Panc1 (cell line): ENCODE measurements at regions not wholly inside any gene's neighbourhood (a gene's known extent, or its start where the extent isn't known, plus 50 kb on each side); places are given as distances from the start of the nearest gene placed in this dataset.

Experiments
- ATAC-seq: fragments of 200-7000 bp; cut with Tn5 transposase; 2 replicates; pipeline ENCODE4 v1.9.1; 2020; ENCODE audit warnings: mild to moderate bottlenecking, moderate library complexity
- BruUV-seq: library from RNA; stranded (reverse); fragments of 400-500 nt; replicated peaks from 2 replicates; lab custom pipeline; 2021; lab: Mats Ljungman, UMichigan
- CTCF ChIA-PET: fragments of 300-600 bp; sonication (Branson Sonifier 250); formaldehyde crosslinking; loops from one replicate; lab custom pipeline; 2022; ENCODE audit warnings: antibody characterized with exemption; lab: Charles Lee
- POLR2A ChIA-PET: fragments of 300-600 bp; sonication (Branson Sonifier 250); formaldehyde crosslinking; loops from one replicate; lab custom pipeline; 2022; ENCODE audit warnings: antibody characterized with exemption; lab: Charles Lee
- DNase-seq: peaks from one replicate; pipeline ENCODE4 v3.0.0-alpha.2; 2010; ENCODE audit warnings: low read depth, low spot score
- H3K27ac ChIP-seq: 2 replicates; pipeline ENCODE4 v1.5.1; 2011; ENCODE audit warnings: mild to moderate bottlenecking, low read length, inconsistent platforms
- H3K27me3 ChIP-seq: fragments of 200-500 bp; sonication (Bioruptor generic); 2 replicates; pipeline ENCODE4 v1.6.0; 2014; ENCODE audit warnings: low read length, inconsistent platforms; ENCODE audit not compliant: control insufficient read depth, insufficient read depth
- H3K36me3 ChIP-seq: fragments of 200-500 bp; sonication (Bioruptor generic); 2 replicates; pipeline ENCODE4 v1.5.1; 2014; ENCODE audit warnings: inconsistent platforms, mild to moderate bottlenecking, low read length, moderate library complexity; ENCODE audit not compliant: control insufficient read depth, insufficient read depth
- H3K4me1 ChIP-seq: 2 replicates; pipeline ENCODE4 v1.5.1; 2011; ENCODE audit warnings: inconsistent platforms, mild to moderate bottlenecking, low read length, moderate library complexity; ENCODE audit not compliant: control insufficient read depth, insufficient read depth
- H3K4me3 ChIP-seq, 2 experiments: 2 replicates each; pipeline ENCODE4 v1.5.1; 2011 to 2012; ENCODE audit warnings: low read depth in 2 of 2, low read length in 2 of 2, mild to moderate bottlenecking in 2 of 2, inconsistent platforms in 1 of 2, moderate library complexity in 1 of 2
- H3K9me3 ChIP-seq: fragments of 200-500 bp; sonication (Bioruptor generic); 2 replicates; pipeline ENCODE4 v1.5.1; 2014; ENCODE audit warnings: low read depth, mild to moderate bottlenecking, inconsistent platforms, low read length, moderate library complexity; ENCODE audit not compliant: control insufficient read depth, insufficient read depth
- POLR2AphosphoS5 ChIP-seq: IDR thresholded peaks from 2 replicates; pipeline ENCODE4 v1.6.1; 2012; ENCODE audit warnings: mild to moderate bottlenecking, low read depth, low read length, moderate library complexity
- REST ChIP-seq, 2 experiments: IDR thresholded peaks; 2 replicates each; pipeline ENCODE4 v1.6.1; 2011 to 2012; ENCODE audit warnings: low read depth in 2 of 2, control low read depth in 1 of 2, low read length in 1 of 2, mild to moderate bottlenecking in 1 of 2, moderate library complexity in 1 of 2; ENCODE audit not compliant: insufficient read depth in 1 of 2
- SIN3A ChIP-seq: IDR thresholded peaks from 2 replicates; pipeline ENCODE4 v1.6.1; 2012; ENCODE audit warnings: low read depth, mild to moderate bottlenecking, low read length, moderate library complexity, borderline replicate concordance; ENCODE audit not compliant: insufficient read depth
- TCF7L2 ChIP-seq: IDR thresholded peaks from 2 replicates; pipeline ENCODE4 v1.6.1; 2011; ENCODE audit warnings: mild to moderate bottlenecking, low read depth, low read length, inconsistent platforms
- in situ Hi-C: cut with HindIII; loops from 2 replicates; pipeline ENCODE4 v1.10.0; 2016; ENCODE audit warnings: low sequenced_read_pairs, low pct_unique_long_range_greater_than_20kb
- intact Hi-C: fragments of 100-400 bp; cut with micrococcal nuclease; formaldehyde crosslinking; loops from one replicate; pipeline ENCODE4 v1.10.0; 2022; ENCODE audit not compliant: unreplicated experiment
- TF ChIP-seq, protein P1 (sequence below): fragments of 450-650 bp; IDR thresholded peaks from 2 replicates; pipeline ENCODE4 v1.5.1; 2017; ENCODE audit warnings: mild to moderate bottlenecking

DNA sequence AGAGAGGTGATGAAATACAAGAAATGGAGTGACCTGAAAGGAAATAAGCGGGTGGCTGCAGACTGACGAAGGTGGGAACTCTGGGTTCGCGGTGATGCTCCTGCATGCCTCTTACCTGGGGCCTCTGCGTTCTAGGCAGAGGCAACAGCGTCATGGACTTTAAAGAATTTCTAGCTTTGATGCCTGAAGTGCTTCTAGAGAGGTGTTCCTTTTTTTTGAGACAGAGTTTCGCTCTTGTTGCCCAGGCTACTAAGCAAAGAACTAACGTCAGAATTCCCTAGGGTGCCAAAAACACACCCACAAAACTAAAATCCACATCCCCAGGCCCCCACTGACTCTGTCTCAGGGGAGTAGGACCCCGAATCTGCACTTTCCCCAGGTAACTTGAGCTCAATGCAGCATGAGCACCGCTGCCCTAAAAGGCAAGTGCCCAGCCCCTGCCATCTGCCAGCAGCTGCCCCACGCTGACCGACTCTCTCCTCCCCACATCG is 110.5 kb upstream of the ID2 start:
- Histone ChIP-seq H3K27me3 (no peaks in the 10 kb centered on the region), H3K4me3 (no peak overlapping the region), H3K27ac (no peak overlapping the region), H3K36me3 (no peaks in the 10 kb centered on the region), H3K9me3 (no peaks in the 10 kb centered on the region), H3K4me1 (no peaks in the 10 kb centered on the region)
- no TSS peak for BruUV-seq
- intact Hi-C loops = no loop called here
- ChIA-PET CTCF (no interaction called here), POLR2A (no interaction called here)
- no peak for TF ChIP-seq REST (IDR thresholded peaks at IDR 0.05; ENCODE audit: insufficient read depth in 1 of 2, low read depth in 2 of 2, low read length in 1 of 2)
- TF ChIP-seq SIN3A = no peak
- no peak for TF ChIP-seq POLR2AphosphoS5
- no peak for TF ChIP-seq TCF7L2
- TF ChIP-seq, protein P1, sequence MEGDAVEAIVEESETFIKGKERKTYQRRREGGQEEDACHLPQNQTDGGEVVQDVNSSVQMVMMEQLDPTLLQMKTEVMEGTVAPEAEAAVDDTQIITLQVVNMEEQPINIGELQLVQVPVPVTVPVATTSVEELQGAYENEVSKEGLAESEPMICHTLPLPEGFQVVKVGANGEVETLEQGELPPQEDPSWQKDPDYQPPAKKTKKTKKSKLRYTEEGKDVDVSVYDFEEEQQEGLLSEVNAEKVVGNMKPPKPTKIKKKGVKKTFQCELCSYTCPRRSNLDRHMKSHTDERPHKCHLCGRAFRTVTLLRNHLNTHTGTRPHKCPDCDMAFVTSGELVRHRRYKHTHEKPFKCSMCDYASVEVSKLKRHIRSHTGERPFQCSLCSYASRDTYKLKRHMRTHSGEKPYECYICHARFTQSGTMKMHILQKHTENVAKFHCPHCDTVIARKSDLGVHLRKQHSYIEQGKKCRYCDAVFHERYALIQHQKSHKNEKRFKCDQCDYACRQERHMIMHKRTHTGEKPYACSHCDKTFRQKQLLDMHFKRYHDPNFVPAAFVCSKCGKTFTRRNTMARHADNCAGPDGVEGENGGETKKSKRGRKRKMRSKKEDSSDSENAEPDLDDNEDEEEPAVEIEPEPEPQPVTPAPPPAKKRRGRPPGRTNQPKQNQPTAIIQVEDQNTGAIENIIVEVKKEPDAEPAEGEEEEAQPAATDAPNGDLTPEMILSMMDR = no peak
- in situ Hi-C loops = no loop called here
- DNase-seq (no peak), ATAC-seq (no peak)

- Histone ChIP-seq H3K36me3 (no peaks in the 10 kb centered on the region), H3K4me3 (no peak overlapping the region), H3K4me1 (no peaks in the 10 kb centered on the region), H3K27me3 (no peaks in the 10 kb centered on the region), H3K9me3 (no peaks in the 10 kb centered on the region), H3K27ac (no peak overlapping the region)
- intact Hi-C loops = no loop called here
- TF ChIP-seq SIN3A = no peak
- no peak for TF ChIP-seq POLR2AphosphoS5
- ATAC-seq (no peak), DNase-seq (no peak)
- in situ Hi-C loops = no loop called here
- ChIA-PET POLR2A (no interaction called here), CTCF (no interaction called here)
- no TSS peak for BruUV-seq
Measured at GRCh38 chr2:8571792-8572499, 109.9 kb upstream of the ID2 start.

DNA sequence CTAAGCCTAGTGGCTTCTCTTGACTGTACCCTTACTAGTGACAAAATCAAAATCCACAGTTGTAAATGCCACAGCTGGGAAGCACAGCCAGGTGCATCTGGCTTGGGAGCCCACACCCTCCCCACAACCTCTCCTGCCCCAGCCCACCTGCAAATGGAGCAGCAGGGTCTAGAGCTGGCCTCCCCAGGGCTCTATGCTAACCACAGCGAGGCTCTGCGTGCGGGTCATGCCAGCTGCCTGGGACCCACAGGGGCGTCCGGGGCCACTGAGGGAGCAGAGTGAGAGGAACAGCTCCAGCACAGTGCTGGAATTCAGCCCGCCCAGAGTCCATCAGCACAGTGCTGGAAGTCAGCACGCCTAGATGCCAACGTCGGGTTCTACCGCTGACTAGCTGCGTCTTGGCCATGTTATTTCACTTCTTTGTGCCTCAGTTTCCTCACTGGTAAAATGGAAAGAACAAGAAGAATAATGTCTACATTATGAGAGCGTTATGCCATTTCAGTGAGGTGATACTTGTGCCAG is 109.1 kb upstream of the ID2 start:
- DNase-seq (no peak), ATAC-seq (no peak)
- no TSS peak for BruUV-seq
- in situ Hi-C loops (no loop called here), intact Hi-C loops (no loop called here)
- no peaks in the 10 kb centered on the region for H3K9me3 ChIP-seq
- H3K4me3 ChIP-seq = no peak overlapping the region
- ChIA-PET POLR2A (no interaction called here), CTCF (no interaction called here)
- H3K27ac ChIP-seq = no peak overlapping the region
- TF ChIP-seq REST (IDR thresholded peaks at IDR 0.05; ENCODE audit: insufficient read depth in 1 of 2, low read depth in 2 of 2, low read length in 1 of 2) = no peak
- no peak for TF ChIP-seq SIN3A
- no peak for TF ChIP-seq POLR2AphosphoS5
- TF ChIP-seq, protein P1 = no peak
- no peak for TF ChIP-seq TCF7L2
- H3K36me3 ChIP-seq = no peaks in the 10 kb centered on the region
- H3K4me1 ChIP-seq = no peaks in the 10 kb centered on the region
- H3K27me3 ChIP-seq = no peaks in the 10 kb centered on the region
